ENCODE measurements at regions not wholly inside any gene's neighbourhood (a gene's known extent, or its start where the extent isn't known, plus 50 kb on each side); places are given as distances from the start of the nearest gene placed in this dataset.

GRCh38 chr16:9327253-9327652 is 235.8 kb downstream of the HAPSTR1 start:
- Histone ChIP-seq H3K4me3 (ENCODE audit: low read depth in 2 of 2, low read length in 2 of 2) (no peak overlapping the region), H3K4me1 (ENCODE audit: control insufficient read depth, insufficient read depth, low read length) (no peaks in the 10 kb centered on the region), H3K36me3 (ENCODE audit: control insufficient read depth, insufficient read depth, low read length) (no peaks in the 10 kb centered on the region), H3K27ac (ENCODE audit: low read length) (no peak overlapping the region), H3K9me3 (ENCODE audit: control insufficient read depth, insufficient read depth, low read depth, low read length) (no peaks in the 10 kb centered on the region), H3K27me3 (ENCODE audit: control insufficient read depth, insufficient read depth, low read length) (peaks cover 16% of the 10 kb centered on the region)
- in situ Hi-C loops (cut with HindIII; ENCODE audit: low pct_unique_long_range_greater_than_20kb, low sequenced_read_pairs), result no loop called here
- CTCF ChIA-PET, result no interaction called here
- POLR2A ChIA-PET, result no interaction called here
- ATAC-seq (no peak), DNase-seq (ENCODE audit: low read depth, low spot score) (no peak)
- BruUV-seq (replicated peaks), result no TSS peak
- TF ChIP-seq POLR2AphosphoS5 (IDR thresholded peaks at IDR 0.05; ENCODE audit: low read depth, low read length), result no peak
- intact Hi-C loops (cut with micrococcal nuclease; ENCODE audit: unreplicated experiment), result no loop called here

- intact Hi-C loops (cut with micrococcal nuclease; ENCODE audit: unreplicated experiment) (no loop called here), in situ Hi-C loops (cut with HindIII; ENCODE audit: low pct_unique_long_range_greater_than_20kb, low sequenced_read_pairs) (no loop called here)
- BruUV-seq (replicated peaks), result no TSS peak
- ATAC-seq (no peak), DNase-seq (ENCODE audit: low read depth, low spot score) (no peak)
- peaks cover 16% of the 10 kb centered on the region for H3K27me3 ChIP-seq (ENCODE audit: control insufficient read depth, insufficient read depth, low read length)
- no peaks in the 10 kb centered on the region for H3K9me3 ChIP-seq (ENCODE audit: control insufficient read depth, insufficient read depth, low read depth, low read length)
- no peaks in the 10 kb centered on the region for H3K4me1 ChIP-seq (ENCODE audit: control insufficient read depth, insufficient read depth, low read length)
- TF ChIP-seq TCF7L2 (IDR thresholded peaks at IDR 0.05; ENCODE audit: low read depth, low read length) (no peak), CTCF (IDR thresholded peaks at IDR 0.05) (no peak)
- no peak overlapping the region for H3K4me3 ChIP-seq (ENCODE audit: low read depth in 2 of 2, low read length in 2 of 2)
- H3K27ac ChIP-seq (ENCODE audit: low read length), result no peak overlapping the region
- ChIA-PET CTCF (no interaction called here), POLR2A (no interaction called here)
- H3K36me3 ChIP-seq (ENCODE audit: control insufficient read depth, insufficient read depth, low read length), result no peaks in the 10 kb centered on the region
Observed at GRCh38 chr16:9328411-9328810, 237.0 kb downstream of the HAPSTR1 start.

GRCh38 chr16:9330095-9330494 is 238.7 kb downstream of the HAPSTR1 start:
- Histone ChIP-seq H3K4me3 (ENCODE audit: low read depth in 2 of 2, low read length in 2 of 2) (no peak overlapping the region), H3K9me3 (ENCODE audit: control insufficient read depth, insufficient read depth, low read depth, low read length) (no peaks in the 10 kb centered on the region), H3K36me3 (ENCODE audit: control insufficient read depth, insufficient read depth, low read length) (no peaks in the 10 kb centered on the region), H3K27ac (ENCODE audit: low read length) (no peak overlapping the region), H3K27me3 (ENCODE audit: control insufficient read depth, insufficient read depth, low read length) (peaks cover 16% of the 10 kb centered on the region), H3K4me1 (ENCODE audit: control insufficient read depth, insufficient read depth, low read length) (no peaks in the 10 kb centered on the region)
- BruUV-seq (replicated peaks), result no TSS peak
- ATAC-seq (no peak), DNase-seq (ENCODE audit: low read depth, low spot score) (no peak)
- ChIA-PET CTCF (no interaction called here), POLR2A (no interaction called here)
- no peak for TF ChIP-seq POLR2AphosphoS5 (IDR thresholded peaks at IDR 0.05; ENCODE audit: low read depth, low read length)
- no peak for TF ChIP-seq REST (IDR thresholded peaks at IDR 0.05; ENCODE audit: insufficient read depth in 1 of 2, low read depth in 2 of 2, low read length in 1 of 2)
- no peak for TF ChIP-seq TCF7L2 (IDR thresholded peaks at IDR 0.05; ENCODE audit: low read depth, low read length)
- TF ChIP-seq SIN3A (IDR thresholded peaks at IDR 0.05; ENCODE audit: borderline replicate concordance, insufficient read depth, low read depth, low read length), result no peak
- no peak for TF ChIP-seq CTCF (IDR thresholded peaks at IDR 0.05)
- in situ Hi-C loops (cut with HindIII; ENCODE audit: low pct_unique_long_range_greater_than_20kb, low sequenced_read_pairs), result no loop called here
- intact Hi-C loops (cut with micrococcal nuclease; ENCODE audit: unreplicated experiment), result no loop called here
